A673 (cell line): ENCODE measurements at regions not wholly inside any gene's neighbourhood (a gene's known extent, or its start where the extent isn't known, plus 50 kb on each side); places are given as distances from the start of the nearest gene placed in this dataset.

Source experiments
- BruUV-seq: library from RNA; stranded (reverse); fragments of 400-500 nt; replicated peaks from 2 replicates; lab custom pipeline; 2021; lab: Mats Ljungman, UMichigan
- CTCF ChIA-PET: fragments of 300-600 bp; sonication (Branson Sonifier 250); formaldehyde crosslinking; loops from one replicate; lab custom pipeline; 2022; ENCODE audit warnings: antibody characterized with exemption; lab: Charles Lee
- POLR2A ChIA-PET: fragments of 300-600 bp; sonication (Branson Sonifier 250); formaldehyde crosslinking; loops from one replicate; lab custom pipeline; 2022; ENCODE audit warnings: antibody characterized with exemption; ENCODE audit not compliant: low non-redundant PET; lab: Charles Lee
- DNase-seq: peaks from one replicate; pipeline ENCODE4 v3.0.0-alpha.2; 2015; ENCODE audit warnings: low spot score
- H3K27ac ChIP-seq: fragments of 200-600 bp; sonication (generic); 2 replicates; pipeline ENCODE4 v1.5.1; 2016; ENCODE audit warnings: mixed run types, low read depth, mild to moderate bottlenecking, mixed read lengths, antibody characterized with exemption, low read length; ENCODE audit not compliant: poor library complexity, severe bottlenecking
- H3K27me3 ChIP-seq: fragments of 200-600 bp; sonication (generic); replicated peaks from 2 replicates; pipeline ENCODE4 v1.6.1; 2017; ENCODE audit warnings: mixed run types, low read depth, mild to moderate bottlenecking, mixed read lengths, antibody characterized with exemption, low read length; ENCODE audit not compliant: insufficient read depth, poor library complexity
- H3K36me3 ChIP-seq: fragments of 200-600 bp; sonication (generic); 2 replicates; pipeline ENCODE4 v1.6.1; 2016; ENCODE audit warnings: mixed run types, mild to moderate bottlenecking, mixed read lengths, antibody characterized with exemption, low read length; ENCODE audit not compliant: insufficient read depth, poor library complexity, severe bottlenecking
- H3K4me1 ChIP-seq: fragments of 200-600 bp; sonication (generic); 2 replicates; pipeline ENCODE4 v1.6.1; 2017; ENCODE audit warnings: mixed run types, mild to moderate bottlenecking, mixed read lengths, antibody characterized with exemption, low read length; ENCODE audit not compliant: insufficient read depth, poor library complexity, severe bottlenecking
- H3K4me3 ChIP-seq: fragments of 200-600 bp; sonication (generic); 2 replicates; pipeline ENCODE4 v1.5.1; 2016; ENCODE audit warnings: low read depth, mixed run types, mild to moderate bottlenecking, mixed read lengths, low read length; ENCODE audit not compliant: poor library complexity, severe bottlenecking
- H3K9me3 ChIP-seq: fragments of 200-600 bp; sonication (generic); 2 replicates; pipeline ENCODE4 v1.6.1; 2016; ENCODE audit warnings: mixed run types, low read depth, mild to moderate bottlenecking, mixed read lengths, antibody characterized with exemption, low read length; ENCODE audit not compliant: poor library complexity, severe bottlenecking
- CTCF ChIP-seq: fragments of 300-800, 200-600 bp; sonication (generic); conservative IDR thresholded peaks from 2 replicates; pipeline ENCODE4 v1.5.1; 2017; ENCODE audit warnings: low read depth, mild to moderate bottlenecking, antibody characterized with exemption, low read length, moderate library complexity, mixed read lengths
- EZH2 ChIP-seq: fragments of 200-600 bp; sonication (generic); IDR thresholded peaks from 2 replicates; pipeline ENCODE4 v1.6.1; 2017; ENCODE audit warnings: borderline replicate concordance, low read depth, mild to moderate bottlenecking, mixed read lengths, antibody characterized with exemption, low read length; ENCODE audit not compliant: poor library complexity, severe bottlenecking
- intact Hi-C: fragments of 100-400 bp; cut with micrococcal nuclease; formaldehyde crosslinking; loops from one replicate; pipeline ENCODE4 v1.10.0; 2022; ENCODE audit not compliant: unreplicated experiment

GRCh38 chr3:34938784-34939183 is 700.5 kb upstream of the ARPP21 start:
- no TSS peak for BruUV-seq
- POLR2A ChIA-PET = no interaction called here
- no peaks in the 10 kb centered on the region for H3K9me3 ChIP-seq
- H3K4me1 ChIP-seq = no peaks in the 10 kb centered on the region
- H3K27me3 ChIP-seq = no peaks in the 10 kb centered on the region
- H3K4me3 ChIP-seq = no peak overlapping the region
- DNase-seq = no peak
- TF ChIP-seq EZH2 (no peak), CTCF (no peak)
- no peak overlapping the region for H3K27ac ChIP-seq
- intact Hi-C loops = no loop called here
- no peaks in the 10 kb centered on the region for H3K36me3 ChIP-seq
- CTCF ChIA-PET = no interaction called here

GRCh38 chr3:34942256-34942655 is 697.1 kb upstream of the ARPP21 start:
- no peaks in the 10 kb centered on the region for H3K9me3 ChIP-seq
- ChIA-PET POLR2A (interaction anchor here (0.9 kb wide), 1 partner anchor 450 kb away, joined by 3 read pairs; no protein-coding TSS in a partner anchor), CTCF (no interaction called here)
- TF ChIP-seq CTCF (no peak), EZH2 (no peak)
- intact Hi-C loops = no loop called here
- no TSS peak for BruUV-seq
- no peak overlapping the region for H3K4me3 ChIP-seq
- no peaks in the 10 kb centered on the region for H3K27me3 ChIP-seq
- no peak for DNase-seq
- H3K27ac ChIP-seq = no peak overlapping the region
- no peaks in the 10 kb centered on the region for H3K36me3 ChIP-seq
- peaks cover 8% of the 10 kb centered on the region for H3K4me1 ChIP-seq

GRCh38 chr3:34947834-34948233 is 691.5 kb upstream of the ARPP21 start:
- peaks cover 21% of the 10 kb centered on the region for H3K4me1 ChIP-seq
- no peak overlapping the region for H3K4me3 ChIP-seq
- ChIA-PET CTCF (no interaction called here), POLR2A (no interaction called here)
- peak; percentile 78 for DNase-seq
- H3K27me3 ChIP-seq = no peaks in the 10 kb centered on the region
- H3K36me3 ChIP-seq = no peaks in the 10 kb centered on the region
- peak overlapping the region; percentile 39 for H3K27ac ChIP-seq
- TF ChIP-seq CTCF (no peak), EZH2 (no peak)
- BruUV-seq = no TSS peak
- peaks cover 4% of the 10 kb centered on the region for H3K9me3 ChIP-seq
- intact Hi-C loops = no loop called here
